Peyer's patch (tissue), 4 donors: ENCODE measurements at regions not wholly inside any gene's neighbourhood (a gene's known extent, or its start where the extent isn't known, plus 50 kb on each side); places are given as distances from the start of the nearest gene placed in this dataset.

Experiments used
- DNase-seq, 3 donors: peaks; one replicate each; pipeline ENCODE4 v3.0.0-alpha.2; 2017 to 2019
- H3K27ac ChIP-seq, 4 donors: fragments of 200-600 bp; sonication (generic); one replicate each; pipeline ENCODE4 v1.5.1; 2016 to 2019
- H3K27me3 ChIP-seq, 2 donors: fragments of 200-600 bp; sonication (generic); one replicate each; pipeline ENCODE4 v1.5.1; 2019
- H3K36me3 ChIP-seq, 3 donors: fragments of 200-600 bp; sonication (generic); one replicate each; pipeline ENCODE4 v1.5.1; 2016 to 2019
- H3K4me1 ChIP-seq, 4 donors: fragments of 200-600 bp; sonication (generic); one replicate each; pipeline ENCODE4 v1.5.1; 2016 to 2019
- H3K4me3 ChIP-seq, 4 donors: fragments of 200-600 bp; sonication (generic); 1 replicate in 3 of 4; 2 replicates in 1 of 4; pipeline ENCODE4 v1.5.1; 2016 to 2019; ENCODE audit warnings: mild to moderate bottlenecking in 1 of 4
- H3K9me3 ChIP-seq, 4 donors: fragments of 200-600 bp; sonication (generic); one replicate each; pipeline ENCODE4 v1.5.1; 2016 to 2019; ENCODE audit warnings: mild to moderate bottlenecking in 1 of 4
- POLR2A ChIP-seq, 2 donors: fragments of 450-650 bp; IDR thresholded peaks; one replicate each; pipeline ENCODE4 v1.5.1; 2017; ENCODE audit warnings: antibody characterized with exemption in 2 of 2, mild to moderate bottlenecking in 2 of 2, moderate library complexity in 2 of 2
- TF ChIP-seq, protein P1 (sequence below), 6 experiments: fragments of 450-650 bp in 4 of 6; fragments of 200-600 bp in 2 of 6; sonication (generic) in 1 of 6; IDR thresholded peaks; one replicate each; pipeline ENCODE4 v1.5.1; 2017 to 2019; ENCODE audit warnings: antibody characterized with exemption in 6 of 6, mild to moderate bottlenecking in 3 of 6, moderate library complexity in 1 of 6

DNA sequence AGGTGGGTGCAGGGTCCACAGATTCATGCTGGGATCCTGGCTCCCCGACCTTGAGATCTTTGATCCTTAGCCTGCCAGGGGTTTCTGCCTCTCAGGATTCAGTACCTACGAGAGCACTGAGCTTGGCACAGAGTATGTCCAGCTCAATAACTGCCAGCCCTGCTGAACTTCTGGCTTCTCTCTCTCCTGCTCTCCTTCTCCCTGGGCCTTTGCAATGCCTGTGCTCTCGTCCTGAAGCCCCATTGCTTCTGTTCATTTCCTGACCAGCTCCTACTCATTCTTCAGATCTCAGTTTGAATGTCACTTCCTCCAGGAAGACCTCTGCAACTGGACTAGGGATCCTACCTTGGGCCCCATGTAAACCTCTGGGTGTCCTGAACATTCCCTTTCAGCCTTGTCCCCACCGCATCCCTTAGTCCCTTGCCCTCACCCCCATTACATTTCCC, 113.8 kb upstream of the HAAO start:
- H3K4me3 ChIP-seq = no peak overlapping the region
- no peaks in the 10 kb centered on the region for H3K9me3 ChIP-seq
- no peak for DNase-seq
- peak overlapping the region; percentile 52 to 80 (median 66) for H3K27ac ChIP-seq
- no peaks in the 10 kb centered on the region for H3K36me3 ChIP-seq
- TF ChIP-seq, protein P1, sequence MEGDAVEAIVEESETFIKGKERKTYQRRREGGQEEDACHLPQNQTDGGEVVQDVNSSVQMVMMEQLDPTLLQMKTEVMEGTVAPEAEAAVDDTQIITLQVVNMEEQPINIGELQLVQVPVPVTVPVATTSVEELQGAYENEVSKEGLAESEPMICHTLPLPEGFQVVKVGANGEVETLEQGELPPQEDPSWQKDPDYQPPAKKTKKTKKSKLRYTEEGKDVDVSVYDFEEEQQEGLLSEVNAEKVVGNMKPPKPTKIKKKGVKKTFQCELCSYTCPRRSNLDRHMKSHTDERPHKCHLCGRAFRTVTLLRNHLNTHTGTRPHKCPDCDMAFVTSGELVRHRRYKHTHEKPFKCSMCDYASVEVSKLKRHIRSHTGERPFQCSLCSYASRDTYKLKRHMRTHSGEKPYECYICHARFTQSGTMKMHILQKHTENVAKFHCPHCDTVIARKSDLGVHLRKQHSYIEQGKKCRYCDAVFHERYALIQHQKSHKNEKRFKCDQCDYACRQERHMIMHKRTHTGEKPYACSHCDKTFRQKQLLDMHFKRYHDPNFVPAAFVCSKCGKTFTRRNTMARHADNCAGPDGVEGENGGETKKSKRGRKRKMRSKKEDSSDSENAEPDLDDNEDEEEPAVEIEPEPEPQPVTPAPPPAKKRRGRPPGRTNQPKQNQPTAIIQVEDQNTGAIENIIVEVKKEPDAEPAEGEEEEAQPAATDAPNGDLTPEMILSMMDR (IDR thresholded peaks at IDR 0.05) = no peak
- TF ChIP-seq POLR2A (IDR thresholded peaks at IDR 0.05) = no peak
- H3K27me3 ChIP-seq = no peaks in the 10 kb centered on the region
- H3K4me1 ChIP-seq = peaks cover 0 to 25% (median 6%) of the 10 kb centered on the region in 4 donors

DNA sequence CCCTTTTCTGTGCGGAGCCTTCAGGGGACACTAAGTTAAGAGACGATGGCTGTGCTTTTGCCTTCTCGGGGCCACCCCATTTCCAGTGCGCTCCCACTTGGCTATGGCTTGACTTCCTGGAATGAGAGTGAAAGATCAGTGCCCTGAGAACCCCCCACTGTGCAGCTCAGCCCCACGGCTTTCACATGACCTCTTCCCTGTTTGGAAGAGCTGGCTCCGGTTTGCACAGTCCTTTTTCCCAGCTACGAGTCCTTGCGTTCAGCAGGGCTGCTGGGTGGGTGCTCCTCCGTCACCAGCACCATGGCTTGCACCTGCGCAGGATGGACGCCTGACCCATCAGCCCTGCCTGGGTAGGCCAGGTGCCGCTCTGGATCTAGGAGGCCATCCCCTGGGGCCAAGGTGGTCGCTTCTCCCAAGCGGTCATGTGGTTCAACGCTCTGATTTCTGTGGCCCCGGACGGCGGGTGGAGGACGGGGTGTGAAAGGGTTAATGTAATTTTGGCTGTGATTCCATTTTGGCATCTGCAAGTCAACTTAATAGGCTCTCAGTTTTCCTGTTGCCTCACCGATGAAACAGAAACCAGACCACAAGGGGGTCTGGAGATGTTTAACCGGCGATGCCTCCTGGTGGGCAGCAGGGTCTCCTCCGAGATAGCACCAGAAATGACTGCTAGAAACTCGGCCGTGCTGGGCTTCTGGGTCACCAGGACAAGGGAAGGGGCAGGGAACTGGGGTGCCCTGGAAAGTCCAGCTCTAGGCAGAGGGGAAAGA, 113.1 kb upstream of the HAAO start:
- TF ChIP-seq, protein P1 (IDR thresholded peaks at IDR 0.05) = peak in 3 of 6 experiments; percentile 7 to 22 (median 10)
- TF ChIP-seq POLR2A (IDR thresholded peaks at IDR 0.05) = no peak
- H3K4me1 ChIP-seq = peaks cover 0 to 25% (median 6%) of the 10 kb centered on the region in 4 donors
- H3K4me3 ChIP-seq = no peak overlapping the region
- peak overlapping the region; percentile 52 to 80 (median 66) for H3K27ac ChIP-seq
- no peaks in the 10 kb centered on the region for H3K9me3 ChIP-seq
- H3K27me3 ChIP-seq = no peaks in the 10 kb centered on the region
- no peak for DNase-seq
- H3K36me3 ChIP-seq = no peaks in the 10 kb centered on the region

DNA sequence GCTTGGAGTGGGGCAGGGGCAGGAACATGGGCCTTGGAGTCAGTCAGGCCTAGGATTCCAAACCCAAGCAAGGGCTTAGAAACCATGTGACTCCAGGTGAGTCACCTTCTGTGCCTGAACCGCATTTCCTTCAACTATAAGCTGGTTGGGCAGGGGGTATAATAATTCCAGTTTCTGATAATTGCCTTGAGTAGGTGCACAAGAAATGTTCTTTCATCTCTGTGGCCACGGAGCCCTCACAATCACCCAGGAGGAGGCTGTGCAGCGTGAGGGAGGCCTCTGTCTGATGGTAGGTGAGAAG, 112.1 kb upstream of the HAAO start:
- Histone ChIP-seq H3K9me3 (no peaks in the 10 kb centered on the region), H3K4me1 (peaks cover 0 to 25% (median 6%) of the 10 kb centered on the region in 4 donors), H3K36me3 (no peaks in the 10 kb centered on the region), H3K27ac (peak overlapping the region; percentile 14 to 46 (median 34)), H3K4me3 (no peak overlapping the region), H3K27me3 (no peaks in the 10 kb centered on the region)
- no peak for TF ChIP-seq POLR2A (IDR thresholded peaks at IDR 0.05)
- TF ChIP-seq, protein P1 (IDR thresholded peaks at IDR 0.05) = no peak
- no peak for DNase-seq

DNA sequence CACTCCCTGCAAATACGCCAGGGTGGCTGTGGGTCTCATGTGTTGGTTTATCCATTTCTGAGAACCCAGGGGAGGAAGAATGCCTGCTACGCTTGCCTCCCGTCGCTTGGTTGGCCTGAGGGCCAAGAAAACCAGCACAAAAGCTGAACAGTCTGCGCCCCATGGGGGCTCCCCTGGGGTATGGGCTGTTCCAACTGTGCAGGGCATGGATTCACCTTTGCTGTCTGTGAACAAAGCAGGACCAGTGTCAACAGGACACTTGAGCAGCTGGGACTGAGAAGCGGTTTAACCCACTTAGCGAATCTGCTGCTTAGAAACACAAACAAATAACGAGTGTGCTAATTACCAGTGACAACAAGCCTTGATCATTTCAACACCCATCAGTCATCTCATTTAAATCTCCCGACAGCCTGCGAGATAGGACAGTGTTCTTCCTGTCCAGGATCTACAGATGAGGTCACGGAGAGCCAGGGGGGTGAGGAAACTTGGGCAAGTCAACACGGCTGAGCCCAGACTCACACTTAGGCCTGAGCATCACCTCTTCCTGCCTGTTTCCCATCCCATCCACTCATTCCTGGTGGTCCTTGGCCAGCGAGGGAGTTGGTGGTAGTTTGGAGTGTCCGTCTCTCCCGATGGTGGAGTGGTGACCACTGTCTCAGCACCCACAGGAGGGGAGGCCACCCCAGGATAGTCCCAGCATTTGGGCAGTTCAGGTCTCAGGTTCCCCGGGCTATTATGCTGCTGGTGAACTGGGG, 111.6 kb upstream of the HAAO start:
- H3K4me3 ChIP-seq = no peak overlapping the region
- H3K4me1 ChIP-seq = peaks cover 0 to 25% (median 6%) of the 10 kb centered on the region in 4 donors
- peak overlapping the region; percentile 14 to 46 (median 34) for H3K27ac ChIP-seq
- no peaks in the 10 kb centered on the region for H3K36me3 ChIP-seq
- DNase-seq = no peak
- H3K27me3 ChIP-seq = no peaks in the 10 kb centered on the region
- no peaks in the 10 kb centered on the region for H3K9me3 ChIP-seq
- TF ChIP-seq, protein P1 (IDR thresholded peaks at IDR 0.05) = no peak
- TF ChIP-seq POLR2A (IDR thresholded peaks at IDR 0.05) = no peak

DNA sequence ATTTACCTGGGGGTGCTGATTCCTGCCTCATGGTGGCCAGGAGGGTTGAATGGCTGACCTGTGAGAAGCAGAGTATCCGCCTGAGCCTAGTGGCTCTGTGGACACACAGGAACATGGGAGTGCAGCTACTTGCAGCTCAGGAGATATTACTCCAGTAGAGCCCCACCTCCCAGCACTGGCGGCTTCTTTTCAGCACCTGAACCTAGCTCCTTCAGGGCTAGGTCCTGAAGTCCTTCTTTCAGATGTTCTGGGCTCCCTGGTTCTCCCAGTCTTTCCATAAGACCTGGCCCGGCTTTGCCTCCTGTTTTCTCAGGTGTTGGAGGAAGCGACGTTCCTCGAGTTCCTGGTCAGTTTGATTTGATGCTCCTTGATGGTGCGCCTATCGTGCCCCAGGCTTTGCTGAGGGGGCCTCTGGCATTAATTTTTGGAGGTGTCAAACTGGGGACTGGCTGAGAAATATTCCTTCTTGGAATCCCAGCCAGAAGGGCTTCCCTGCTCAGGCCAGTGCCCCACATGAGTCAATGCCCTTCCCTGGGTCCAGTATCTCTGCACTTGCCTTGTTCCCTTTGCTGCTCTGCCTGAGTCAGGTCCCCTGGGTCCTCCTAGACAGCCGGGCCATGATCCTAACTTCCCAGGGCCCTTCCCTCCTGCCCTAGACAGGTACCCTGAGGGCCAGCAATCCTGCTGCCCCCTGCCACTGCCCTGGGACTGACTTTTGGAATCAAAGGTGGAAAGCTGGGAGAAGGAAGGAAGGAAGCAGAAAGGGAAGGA, 110.7 kb upstream of the HAAO start:
- TF ChIP-seq POLR2A (IDR thresholded peaks at IDR 0.05) = no peak
- TF ChIP-seq, protein P1 (IDR thresholded peaks at IDR 0.05) = no peak
- Histone ChIP-seq H3K36me3 (no peaks in the 10 kb centered on the region), H3K4me3 (no peak overlapping the region), H3K27ac (peak overlapping the region in 1 of 4 donors; percentile 46), H3K4me1 (peaks cover 0 to 24% (median 6%) of the 10 kb centered on the region in 4 donors), H3K27me3 (no peaks in the 10 kb centered on the region), H3K9me3 (no peaks in the 10 kb centered on the region)
- no peak for DNase-seq
